ENCODE measurements at regions not wholly inside any gene's neighbourhood (a gene's known extent, or its start where the extent isn't known, plus 50 kb on each side); places are given as distances from the start of the nearest gene placed in this dataset.
"Not testable (repeated sequence)": the region's sequence is repeated elsewhere in the genome, so short reads cannot be mapped to it uniquely, and the experiment has no call there.

- DNase-seq: no peak
Measured at GRCh38 chr18:54662986-54663385, 71.9 kb downstream of the DYNAP start.

DNA sequence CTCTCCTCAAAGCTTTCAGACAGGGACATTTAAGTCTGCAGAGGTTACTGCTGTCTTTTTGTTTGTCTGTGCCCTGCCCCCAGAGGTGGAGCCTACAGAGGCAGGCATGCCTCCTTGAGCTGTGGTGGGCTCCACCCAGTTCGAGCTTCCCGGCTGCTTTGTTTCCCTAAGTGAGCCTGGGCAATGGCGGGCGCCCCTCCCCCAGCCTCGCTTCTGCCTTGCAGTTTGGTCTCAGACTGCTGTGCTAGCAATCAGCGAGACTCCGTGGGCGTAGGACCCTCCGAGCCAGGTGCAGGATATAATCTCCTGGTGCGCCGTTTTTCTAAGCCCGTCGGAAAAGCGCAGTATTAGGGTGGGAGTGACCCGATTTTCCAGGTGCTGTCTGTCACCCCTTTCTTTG lies 78.7 kb downstream of the DYNAP start:
- DNase-seq: not testable (repeated sequence)

DNA sequence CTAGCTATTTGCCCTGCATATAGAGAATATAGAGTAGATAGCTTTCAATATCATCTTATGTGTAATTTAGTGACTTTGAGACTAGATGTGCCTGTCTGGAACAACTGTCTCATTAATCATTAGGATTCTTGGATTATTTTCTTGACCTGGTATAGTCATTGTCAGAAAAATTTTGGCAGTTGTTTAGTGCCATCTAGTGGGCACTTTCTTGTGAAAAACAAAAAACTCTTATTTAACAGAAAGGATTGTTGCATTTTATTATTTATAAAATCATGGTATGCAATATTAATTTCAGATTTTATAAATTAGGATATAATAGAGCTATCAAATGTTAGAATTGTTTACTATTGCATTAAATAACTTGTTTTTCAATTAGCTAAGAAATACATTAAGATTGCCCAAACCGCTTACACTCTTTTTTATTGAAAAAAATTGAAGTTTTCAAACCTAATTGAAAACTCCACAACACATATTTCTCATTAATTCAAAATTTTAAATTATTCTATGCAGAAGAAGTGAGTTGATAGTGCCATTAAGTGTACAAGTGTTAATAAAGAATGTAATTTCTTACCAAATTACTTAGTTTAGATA lies 80.3 kb downstream of the DYNAP start:
- peak; percentile 20 for DNase-seq

GRCh38 chr18:54672109-54672508 lies 81.1 kb downstream of the DYNAP start:
- DNase-seq: no peak

DNA sequence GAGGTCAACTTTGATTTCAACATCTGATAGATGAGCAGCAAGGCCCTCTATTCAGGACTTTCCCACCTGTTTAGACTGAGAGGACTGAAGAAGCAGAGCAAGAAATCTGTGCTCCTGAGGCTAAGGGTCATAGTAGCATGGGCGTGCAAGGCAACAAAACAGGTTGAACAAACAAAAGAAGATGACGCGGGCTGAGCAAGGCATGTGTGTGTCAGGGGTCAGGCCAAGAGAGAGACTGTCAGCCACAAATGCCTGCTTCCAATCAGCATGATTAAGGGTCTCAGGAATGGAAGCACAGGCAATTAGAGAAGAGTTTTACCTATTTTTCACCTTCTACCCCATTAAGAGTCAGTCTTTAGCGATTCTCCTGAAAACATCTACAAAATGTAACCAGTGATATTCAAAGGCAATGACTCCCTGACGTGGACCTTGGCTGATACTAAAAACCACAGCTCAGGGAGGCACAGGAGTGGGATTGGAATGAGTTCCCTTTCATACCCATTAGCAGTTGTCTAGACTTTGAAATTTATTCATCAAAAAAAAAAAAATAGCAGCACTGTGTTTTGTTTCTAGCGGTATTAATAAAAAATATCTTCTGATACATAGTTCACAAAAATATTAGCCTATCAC lies 81.9 kb downstream of the DYNAP start:
- DNase-seq: no peak

GRCh38 chr18:54673936-54674335 lies 82.9 kb downstream of the DYNAP start:
- no peak for DNase-seq

GRCh38 chr18:54675076-54675475 lies 84.0 kb downstream of the DYNAP start:
- no peak for DNase-seq

DNA sequence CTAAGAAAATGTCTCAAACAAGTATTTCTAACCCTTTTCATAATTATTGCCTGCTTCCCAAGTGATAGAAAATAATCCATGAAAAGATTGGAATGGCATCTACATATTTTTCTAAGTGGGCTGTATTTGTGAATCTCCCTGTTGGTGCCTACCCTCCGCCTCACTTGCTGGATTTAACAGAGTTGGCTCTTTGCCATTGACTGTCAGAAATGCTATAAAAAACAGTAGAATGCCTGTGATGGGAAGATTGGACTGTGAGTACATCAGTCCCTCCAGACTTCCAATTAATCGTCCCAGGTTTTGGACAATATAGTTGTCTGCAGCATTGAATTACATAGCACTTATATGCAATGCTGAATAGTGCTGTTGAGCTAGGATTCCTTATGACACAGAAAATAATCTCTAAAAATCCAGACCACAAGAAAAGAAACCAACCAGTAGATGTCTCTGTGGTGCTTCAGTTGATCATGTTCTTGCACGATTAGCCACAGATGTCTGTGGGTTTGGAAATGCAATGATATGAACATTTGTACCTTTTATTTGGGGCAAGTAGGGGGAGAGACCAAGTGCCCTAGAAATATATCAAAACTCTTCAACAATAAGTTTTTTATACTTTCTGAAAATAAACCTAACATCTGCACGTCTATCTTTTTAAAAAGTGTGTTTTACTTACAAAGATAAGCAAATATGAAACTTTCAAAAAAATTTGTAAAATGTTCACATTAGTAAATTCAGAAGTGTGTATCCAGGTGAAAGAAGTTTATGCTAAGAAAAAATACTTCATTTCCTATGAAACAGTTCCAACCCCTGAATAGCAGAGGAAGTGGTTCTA lies 88.5 kb downstream of the DYNAP start:
- DNase-seq: peak; percentile 50

- no peak for DNase-seq
Measured at GRCh38 chr18:54684784-54685183, 93.7 kb downstream of the DYNAP start.

DNA sequence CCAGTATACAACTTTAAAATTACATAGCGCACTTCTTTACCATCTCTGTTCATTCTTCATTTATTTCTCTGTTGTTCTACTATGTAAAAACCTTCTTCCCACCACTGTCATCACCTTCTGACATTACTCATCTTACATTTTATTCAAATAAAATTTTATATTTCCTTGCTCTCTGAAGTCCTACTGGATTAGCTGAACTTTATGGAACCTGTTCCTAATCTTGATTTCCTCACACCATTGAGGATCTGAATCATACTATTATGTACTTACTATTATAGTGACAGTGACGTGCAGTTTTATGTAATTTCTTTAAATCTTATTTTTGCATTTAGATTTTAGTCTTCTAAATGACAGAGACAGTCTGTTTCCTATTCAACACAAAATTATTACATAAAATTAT lies 98.3 kb downstream of the DYNAP start:
- DNase-seq: no peak

GRCh38 chr18:54690198-54690597 lies 99.2 kb downstream of the DYNAP start:
- no peak for DNase-seq

- no peak for DNase-seq
Measured at GRCh38 chr18:54692463-54692862, 101.4 kb downstream of the DYNAP start.

GRCh38 chr18:54696616-54697293 lies 105.7 kb downstream of the DYNAP start:
- DNase-seq: no peak

- DNase-seq: no peak
Measured at GRCh38 chr18:54700580-54700979, 109.5 kb downstream of the DYNAP start.

GRCh38 chr18:54702686-54703085 lies 111.6 kb downstream of the DYNAP start:
- no peak for DNase-seq

- DNase-seq: no peak
Measured at GRCh38 chr18:54710074-54710899, 118.0 kb upstream of the RAB27B start.

- no peak for DNase-seq
Measured at GRCh38 chr18:54710900-54711281, 117.4 kb upstream of the RAB27B start.

GRCh38 chr18:54712306-54712705 lies 116.0 kb upstream of the RAB27B start:
- no peak for DNase-seq

DNA sequence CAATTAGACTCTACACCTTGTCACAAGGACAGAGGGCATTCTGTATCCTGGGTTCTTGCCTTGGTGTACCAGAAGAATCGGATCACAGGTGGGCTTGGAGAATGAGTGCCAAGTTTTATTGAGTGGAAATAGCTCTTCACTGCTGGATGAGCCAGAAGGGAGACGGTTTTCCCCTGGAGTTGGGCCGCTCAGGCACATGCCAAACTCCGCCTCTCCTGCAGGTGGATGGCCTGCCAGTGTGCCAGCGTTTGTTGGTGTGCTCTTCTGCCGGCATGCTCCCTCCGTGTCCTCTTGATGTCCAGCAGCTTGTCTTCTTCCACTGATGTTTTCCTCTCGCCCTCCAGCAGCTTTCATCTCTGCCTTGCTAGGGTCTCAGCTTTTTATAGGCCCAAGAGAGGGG lies 115.5 kb upstream of the RAB27B start:
- no peak for DNase-seq

GRCh38 chr18:54713386-54713785 lies 114.9 kb upstream of the RAB27B start:
- no peak for DNase-seq

DNA sequence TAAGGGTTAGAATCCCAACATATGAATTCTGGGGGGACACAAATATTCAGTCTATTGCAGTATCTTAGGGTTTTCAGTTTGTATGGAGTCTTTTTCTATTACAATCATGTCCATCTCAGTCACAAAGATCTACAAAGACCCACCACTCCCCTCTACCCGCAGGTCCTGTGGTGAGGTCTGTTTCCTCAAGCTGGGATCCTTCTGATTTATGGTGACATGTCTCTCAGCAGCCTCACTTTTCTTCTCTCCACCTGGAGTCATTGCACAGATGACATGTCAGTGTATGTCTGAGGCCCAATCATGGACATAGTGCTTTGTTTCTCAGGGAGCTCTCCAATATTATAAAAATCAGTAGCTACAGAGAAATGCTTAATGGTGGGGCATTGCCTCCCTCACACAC lies 113.4 kb upstream of the RAB27B start:
- no peak for DNase-seq

GRCh38 chr18:54716586-54716985 lies 111.7 kb upstream of the RAB27B start:
- DNase-seq: no peak
